ENCODE measurements at regions not wholly inside any gene's neighbourhood (a gene's known extent, or its start where the extent isn't known, plus 50 kb on each side); places are given as distances from the start of the nearest gene placed in this dataset.

- DNase-seq (ENCODE audit: low read depth, low spot score), result no peak
- ChIA-PET CTCF (interaction anchor here (14.1 kb wide), 1 partner anchor 313 kb away, joined by 477 read pairs; no protein-coding TSS in a partner anchor), POLR2A (no interaction called here)
- TF ChIP-seq CTCF (IDR thresholded peaks at IDR 0.05; ENCODE audit: insufficient read depth, low read length, missing control alignments), result no peak
- no peak overlapping the region for H3K4me3 ChIP-seq (ENCODE audit: low read depth, low read length)
Observed at GRCh38 chr5:152136321-152136720, 211.7 kb upstream of the GLRA1 start.

GRCh38 chr5:152135827-152136226, 211.2 kb upstream of the GLRA1 start:
- CTCF ChIA-PET, result interaction anchor here (14.1 kb wide), 1 partner anchor 312 kb away, joined by 477 read pairs; no protein-coding TSS in a partner anchor
- DNase-seq (ENCODE audit: low read depth, low spot score), result no peak
- no peak for TF ChIP-seq CTCF (IDR thresholded peaks at IDR 0.05; ENCODE audit: insufficient read depth, low read length, missing control alignments)
- H3K4me3 ChIP-seq (ENCODE audit: low read depth, low read length), result no peak overlapping the region
- POLR2A ChIA-PET, result no interaction called here

- H3K4me3 ChIP-seq (ENCODE audit: low read depth, low read length), result no peak overlapping the region
- POLR2A ChIA-PET, result no interaction called here
- no peak for TF ChIP-seq CTCF (IDR thresholded peaks at IDR 0.05; ENCODE audit: insufficient read depth, low read length, missing control alignments)
- DNase-seq (ENCODE audit: low read depth, low spot score), result no peak
- CTCF ChIA-PET, result interaction anchor here (1.0 kb wide), 1 partner anchor 17 kb away, joined by 4 read pairs; no protein-coding TSS in a partner anchor
Observed at GRCh38 chr5:152125661-152126205, 201.1 kb upstream of the GLRA1 start.

GRCh38 chr5:152124409-152125041, 199.9 kb upstream of the GLRA1 start:
- TF ChIP-seq CTCF (IDR thresholded peaks at IDR 0.05; ENCODE audit: insufficient read depth, low read length, missing control alignments), result no peak
- POLR2A ChIA-PET, result no interaction called here
- CTCF ChIA-PET, result interaction anchor here (1.2 kb wide), 1 partner anchor 299 kb away, joined by 3 read pairs; no protein-coding TSS in a partner anchor
- no peak for DNase-seq (ENCODE audit: low read depth, low spot score)
- no peak overlapping the region for H3K4me3 ChIP-seq (ENCODE audit: low read depth, low read length)

GRCh38 chr5:152118676-152119470, 194.2 kb upstream of the GLRA1 start:
- POLR2A ChIA-PET, result no interaction called here
- CTCF ChIA-PET, result interaction anchor here (1.7 kb wide), 1 partner anchor 24 kb away, joined by 4 read pairs; no protein-coding TSS in a partner anchor
- no peak for DNase-seq (ENCODE audit: low read depth, low spot score)
- no peak overlapping the region for H3K4me3 ChIP-seq (ENCODE audit: low read depth, low read length)
- no peak for TF ChIP-seq CTCF (IDR thresholded peaks at IDR 0.05; ENCODE audit: insufficient read depth, low read length, missing control alignments)

- POLR2A ChIA-PET, result no interaction called here
- CTCF ChIA-PET, result no interaction called here
- DNase-seq (ENCODE audit: low read depth, low spot score), result no peak
- H3K4me3 ChIP-seq (ENCODE audit: low read depth, low read length), result no peak overlapping the region
- no peak for TF ChIP-seq CTCF (IDR thresholded peaks at IDR 0.05; ENCODE audit: insufficient read depth, low read length, missing control alignments)
Observed at GRCh38 chr5:152116934-152117333, 192.3 kb upstream of the GLRA1 start.
